ENCODE measurements at regions not wholly inside any gene's neighbourhood (a gene's known extent, or its start where the extent isn't known, plus 50 kb on each side); places are given as distances from the start of the nearest gene placed in this dataset.
"Not testable (repeated sequence)": the region's sequence is repeated elsewhere in the genome, so short reads cannot be mapped to it uniquely, and the experiment has no call there.

GRCh38 chr7:81222692-81223091 is 303.8 kb upstream of the SEMA3C start:
- DNase-seq; H3K27ac ChIP-seq (ENCODE audit: low read depth in 1 of 3, low read length in 2 of 3); H3K36me3 ChIP-seq (ENCODE audit: control insufficient read depth in 3 of 3, insufficient read depth in 2 of 3, low read depth in 1 of 3, low read length in 3 of 3); H3K27me3 ChIP-seq (ENCODE audit: control insufficient read depth in 3 of 3, insufficient read depth in 3 of 3, low read length in 3 of 3); H3K4me1 ChIP-seq (ENCODE audit: control insufficient read depth in 3 of 3, insufficient read depth in 2 of 3, low read depth in 1 of 3, low read length in 2 of 3); H3K4me3 ChIP-seq (ENCODE audit: low read depth in 1 of 3, low read length in 3 of 3); FAIRE-seq: not testable (repeated sequence)
- WGBS, 3 donors, result 94 to 98% (median 98%) methylated on average over 2 of the region's 2 CpGs
- peaks cover 0 to 15% of the 10 kb centered on the region in 2 donors for H3K9me3 ChIP-seq (ENCODE audit: control insufficient read depth in 2 of 2, insufficient read depth in 1 of 2, low read depth in 1 of 2, low read length in 1 of 2)

DNA sequence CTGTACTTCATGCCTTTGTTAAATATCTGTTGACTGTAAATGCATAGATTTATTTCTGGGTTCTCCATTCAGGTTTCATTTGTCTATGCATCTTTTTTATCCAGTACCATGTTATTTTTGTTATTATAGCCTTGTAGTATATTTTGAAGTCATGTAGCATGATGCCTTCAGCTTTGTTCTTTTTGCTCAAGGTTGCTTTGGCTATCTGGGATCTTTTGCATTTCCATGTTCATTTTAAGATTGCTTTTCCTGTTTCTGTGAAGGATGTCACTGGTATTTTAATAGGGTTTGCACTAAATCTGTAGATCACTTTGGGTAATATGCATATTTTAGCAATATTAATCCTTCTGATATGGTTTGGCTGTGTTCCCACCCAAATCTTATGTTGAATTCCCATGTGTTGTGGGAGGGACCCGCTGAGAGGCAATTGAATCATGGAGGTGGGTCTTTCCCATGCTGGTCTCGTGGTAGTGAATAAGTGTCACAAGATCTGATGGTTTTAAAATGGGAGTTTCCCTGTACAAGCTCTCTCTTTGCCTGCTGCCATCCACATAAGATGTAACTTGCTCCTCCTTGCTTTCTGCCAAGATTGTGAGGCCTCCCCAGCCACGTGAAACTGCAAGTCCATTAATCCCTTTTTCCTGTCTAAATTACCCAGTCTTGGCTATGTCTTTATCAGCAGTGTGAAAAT is 302.8 kb upstream of the SEMA3C start:
- DNase-seq, result no peak
- 62 to 75% (median 75%) methylated on average over 3 of the region's 3 CpGs for WGBS, 3 donors
- H3K4me3 ChIP-seq (ENCODE audit: low read depth in 1 of 3, low read length in 3 of 3), result no peak overlapping the region
- no peak overlapping the region for H3K27ac ChIP-seq (ENCODE audit: low read depth in 1 of 3, low read length in 2 of 3)
- FAIRE-seq, result no peak
- H3K9me3 ChIP-seq (ENCODE audit: control insufficient read depth in 2 of 2, insufficient read depth in 1 of 2, low read depth in 1 of 2, low read length in 1 of 2), result peaks cover 0 to 15% of the 10 kb centered on the region in 2 donors
- no peaks in the 10 kb centered on the region for H3K27me3 ChIP-seq (ENCODE audit: control insufficient read depth in 3 of 3, insufficient read depth in 3 of 3, low read length in 3 of 3)
- H3K4me1 ChIP-seq (ENCODE audit: control insufficient read depth in 3 of 3, insufficient read depth in 2 of 3, low read depth in 1 of 3, low read length in 2 of 3), result no peaks in the 10 kb centered on the region
- H3K36me3 ChIP-seq (ENCODE audit: control insufficient read depth in 3 of 3, insufficient read depth in 2 of 3, low read depth in 1 of 3, low read length in 3 of 3), result no peaks in the 10 kb centered on the region

GRCh38 chr7:81218480-81219106 is 299.7 kb upstream of the SEMA3C start:
- no peak overlapping the region for H3K27ac ChIP-seq (ENCODE audit: low read depth in 1 of 3, low read length in 2 of 3)

DNA sequence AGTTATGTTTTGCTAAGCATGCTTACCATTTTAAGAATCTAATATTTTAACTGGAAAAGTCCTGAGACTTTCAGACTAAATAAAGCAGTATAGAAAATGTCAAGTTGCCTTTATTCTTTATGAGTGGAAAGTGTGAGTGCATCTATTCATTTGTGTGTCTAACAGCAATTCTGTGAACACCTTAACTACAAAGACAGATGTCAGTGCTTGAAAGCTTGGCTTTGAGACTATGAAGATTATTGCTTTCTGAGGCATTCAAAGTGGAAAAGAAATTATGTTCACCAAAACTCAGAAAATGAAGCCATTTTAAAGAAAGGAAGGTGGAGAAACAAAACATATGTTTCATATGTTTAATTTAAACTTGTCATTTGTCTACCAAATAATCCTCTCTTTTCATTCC is 294.5 kb upstream of the SEMA3C start:
- Histone ChIP-seq H3K4me1 (ENCODE audit: control insufficient read depth in 3 of 3, insufficient read depth in 2 of 3, low read depth in 1 of 3, low read length in 2 of 3) (no peaks in the 10 kb centered on the region), H3K9me3 (ENCODE audit: control insufficient read depth in 2 of 2, insufficient read depth in 1 of 2, low read depth in 1 of 2, low read length in 1 of 2) (no peaks in the 10 kb centered on the region), H3K4me3 (ENCODE audit: low read depth in 1 of 3, low read length in 3 of 3) (no peak overlapping the region), H3K27me3 (ENCODE audit: control insufficient read depth in 3 of 3, insufficient read depth in 3 of 3, low read length in 3 of 3) (no peaks in the 10 kb centered on the region), H3K36me3 (ENCODE audit: control insufficient read depth in 3 of 3, insufficient read depth in 2 of 3, low read depth in 1 of 3, low read length in 3 of 3) (no peaks in the 10 kb centered on the region), H3K27ac (ENCODE audit: low read depth in 1 of 3, low read length in 2 of 3) (no peak overlapping the region)
- FAIRE-seq (no peak), DNase-seq (no peak)

More at GRCh38 chr7:81218480-81219106, 299.7 kb upstream of the SEMA3C start:
- Histone ChIP-seq H3K4me3 (ENCODE audit: low read depth in 1 of 3, low read length in 3 of 3) (no peak overlapping the region), H3K27me3 (ENCODE audit: control insufficient read depth in 3 of 3, insufficient read depth in 3 of 3, low read length in 3 of 3) (no peaks in the 10 kb centered on the region), H3K9me3 (ENCODE audit: control insufficient read depth in 2 of 2, insufficient read depth in 1 of 2, low read depth in 1 of 2, low read length in 1 of 2) (peaks cover 0 to 11% of the 10 kb centered on the region in 2 donors), H3K36me3 (ENCODE audit: control insufficient read depth in 3 of 3, insufficient read depth in 2 of 3, low read depth in 1 of 3, low read length in 3 of 3) (no peaks in the 10 kb centered on the region), H3K4me1 (ENCODE audit: control insufficient read depth in 3 of 3, insufficient read depth in 2 of 3, low read depth in 1 of 3, low read length in 2 of 3) (no peaks in the 10 kb centered on the region)
- no peak for DNase-seq
- WGBS, 3 donors, result 75 to 83% (median 76%) methylated on average over 2 of the region's 2 CpGs
- FAIRE-seq, result no peak

DNA sequence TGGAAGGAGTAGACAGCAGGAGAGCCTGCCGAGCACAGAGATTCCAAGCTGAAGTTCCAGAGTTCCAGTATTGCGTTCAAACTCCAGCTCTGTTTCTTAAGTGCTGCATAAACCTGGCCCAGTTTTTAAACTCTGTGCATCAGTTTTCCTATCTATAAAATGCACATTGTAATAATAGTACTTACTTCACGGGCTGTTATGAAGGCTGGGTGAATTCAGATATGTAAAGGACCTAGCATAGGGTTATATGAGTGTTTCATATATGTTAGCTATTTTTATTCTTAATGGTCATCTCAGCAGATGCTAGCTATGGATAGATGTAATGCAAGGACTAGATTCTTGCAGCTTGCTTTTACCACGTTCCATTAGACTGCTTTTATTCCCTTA is 293.1 kb upstream of the SEMA3C start:
- no peak for DNase-seq
- Histone ChIP-seq H3K36me3 (ENCODE audit: control insufficient read depth in 3 of 3, insufficient read depth in 2 of 3, low read depth in 1 of 3, low read length in 3 of 3) (no peaks in the 10 kb centered on the region), H3K27me3 (ENCODE audit: control insufficient read depth in 3 of 3, insufficient read depth in 3 of 3, low read length in 3 of 3) (no peaks in the 10 kb centered on the region), H3K4me1 (ENCODE audit: control insufficient read depth in 3 of 3, insufficient read depth in 2 of 3, low read depth in 1 of 3, low read length in 2 of 3) (no peaks in the 10 kb centered on the region), H3K4me3 (ENCODE audit: low read depth in 1 of 3, low read length in 3 of 3) (no peak overlapping the region), H3K9me3 (ENCODE audit: control insufficient read depth in 2 of 2, insufficient read depth in 1 of 2, low read depth in 1 of 2, low read length in 1 of 2) (no peaks in the 10 kb centered on the region), H3K27ac (ENCODE audit: low read depth in 1 of 3, low read length in 2 of 3) (no peak overlapping the region)
- WGBS, 3 donors, result 73 to 87% (median 76%) methylated on average over 4 of the region's 4 CpGs
- FAIRE-seq, result no peak

- H3K27ac ChIP-seq (ENCODE audit: low read depth in 1 of 3, low read length in 2 of 3), result no peak overlapping the region
- H3K4me3 ChIP-seq (ENCODE audit: low read depth in 1 of 3, low read length in 3 of 3), result no peak overlapping the region
- H3K4me1 ChIP-seq (ENCODE audit: control insufficient read depth in 3 of 3, insufficient read depth in 2 of 3, low read depth in 1 of 3, low read length in 2 of 3), result no peaks in the 10 kb centered on the region
- no peaks in the 10 kb centered on the region for H3K9me3 ChIP-seq (ENCODE audit: control insufficient read depth in 2 of 2, insufficient read depth in 1 of 2, low read depth in 1 of 2, low read length in 1 of 2)
- no peaks in the 10 kb centered on the region for H3K27me3 ChIP-seq (ENCODE audit: control insufficient read depth in 3 of 3, insufficient read depth in 3 of 3, low read length in 3 of 3)
- FAIRE-seq (no peak), DNase-seq (no peak)
- no peaks in the 10 kb centered on the region for H3K36me3 ChIP-seq (ENCODE audit: control insufficient read depth in 3 of 3, insufficient read depth in 2 of 3, low read depth in 1 of 3, low read length in 3 of 3)
- 67 to 76% (median 71%) methylated on average over 6 of the region's 6 CpGs for WGBS, 3 donors
These were observed 292.5 kb upstream of the SEMA3C start for GRCh38 chr7:81211204-81211933.

- no peak overlapping the region for H3K4me3 ChIP-seq (ENCODE audit: low read depth in 1 of 3, low read length in 3 of 3)
- H3K27ac ChIP-seq (ENCODE audit: low read depth in 1 of 3, low read length in 2 of 3), result no peak overlapping the region
- H3K27me3 ChIP-seq (ENCODE audit: control insufficient read depth in 3 of 3, insufficient read depth in 3 of 3, low read length in 3 of 3), result no peaks in the 10 kb centered on the region
- DNase-seq (no peak), FAIRE-seq (no peak)
- H3K4me1 ChIP-seq (ENCODE audit: control insufficient read depth in 3 of 3, insufficient read depth in 2 of 3, low read depth in 1 of 3, low read length in 2 of 3), result no peaks in the 10 kb centered on the region
- WGBS, 3 donors, result 71 to 75% (median 74%) methylated on average over 2 of the region's 2 CpGs
- H3K9me3 ChIP-seq (ENCODE audit: control insufficient read depth in 2 of 2, insufficient read depth in 1 of 2, low read depth in 1 of 2, low read length in 1 of 2), result no peaks in the 10 kb centered on the region
- H3K36me3 ChIP-seq (ENCODE audit: control insufficient read depth in 3 of 3, insufficient read depth in 2 of 3, low read depth in 1 of 3, low read length in 3 of 3), result no peaks in the 10 kb centered on the region
These were observed 291.6 kb upstream of the SEMA3C start for GRCh38 chr7:81210137-81211064.

GRCh38 chr7:81209059-81209458 is 290.2 kb upstream of the SEMA3C start:
- 61 to 77% (median 76%) methylated on average over 2 of the region's 2 CpGs for WGBS, 3 donors
- Histone ChIP-seq H3K27me3 (ENCODE audit: control insufficient read depth in 3 of 3, insufficient read depth in 3 of 3, low read length in 3 of 3) (no peaks in the 10 kb centered on the region), H3K4me1 (ENCODE audit: control insufficient read depth in 3 of 3, insufficient read depth in 2 of 3, low read depth in 1 of 3, low read length in 2 of 3) (no peaks in the 10 kb centered on the region), H3K27ac (ENCODE audit: low read depth in 1 of 3, low read length in 2 of 3) (no peak overlapping the region), H3K4me3 (ENCODE audit: low read depth in 1 of 3, low read length in 3 of 3) (no peak overlapping the region), H3K9me3 (ENCODE audit: control insufficient read depth in 2 of 2, insufficient read depth in 1 of 2, low read depth in 1 of 2, low read length in 1 of 2) (no peaks in the 10 kb centered on the region), H3K36me3 (ENCODE audit: control insufficient read depth in 3 of 3, insufficient read depth in 2 of 3, low read depth in 1 of 3, low read length in 3 of 3) (no peaks in the 10 kb centered on the region)
- no peak for FAIRE-seq
- no peak for DNase-seq
